Retinal pigment epithelial cell (primary cell): ENCODE measurements at regions not wholly inside any gene's neighbourhood (a gene's known extent, or its start where the extent isn't known, plus 50 kb on each side); places are given as distances from the start of the nearest gene placed in this dataset.
"Not testable (repeated sequence)": the region's sequence is repeated elsewhere in the genome, so short reads cannot be mapped to it uniquely, and the experiment has no call there.

Source experiments
- DNase-seq: peaks from one replicate; pipeline ENCODE4 v3.0.0-alpha.2; 2010; ENCODE audit warnings: low read depth
- H3K4me3 ChIP-seq: 2 replicates; pipeline ENCODE4 v1.5.1; 2011; ENCODE audit warnings: mild to moderate bottlenecking, low read length, control low read depth, moderate library complexity
- CTCF ChIP-seq: conservative IDR thresholded peaks from 2 replicates; pipeline ENCODE4 v1.5.1; 2011; ENCODE audit warnings: low read depth, low read length, control low read depth, inconsistent platforms

- DNase-seq, result no peak
- TF ChIP-seq CTCF, result no peak
- H3K4me3 ChIP-seq, result no peak overlapping the region
These were observed 201.8 kb upstream of the FN1 start for GRCh38 chr2:215637651-215638050.

GRCh38 chr2:215636816-215637215, 200.9 kb upstream of the FN1 start:
- TF ChIP-seq CTCF, result no peak
- no peak for DNase-seq
- no peak overlapping the region for H3K4me3 ChIP-seq

GRCh38 chr2:215635788-215636139, 199.9 kb upstream of the FN1 start:
- TF ChIP-seq CTCF, result peak; percentile 33
- no peak for DNase-seq
- no peak overlapping the region for H3K4me3 ChIP-seq

- no peak for TF ChIP-seq CTCF
- H3K4me3 ChIP-seq, result no peak overlapping the region
- DNase-seq, result no peak
These were observed 199.4 kb upstream of the FN1 start for GRCh38 chr2:215635071-215635787.

GRCh38 chr2:215633360-215633759, 197.5 kb upstream of the FN1 start:
- no peak for TF ChIP-seq CTCF
- no peak for DNase-seq
- no peak overlapping the region for H3K4me3 ChIP-seq

GRCh38 chr2:215631696-215632095, 195.8 kb upstream of the FN1 start:
- no peak overlapping the region for H3K4me3 ChIP-seq
- no peak for TF ChIP-seq CTCF
- no peak for DNase-seq

GRCh38 chr2:215630796-215631195, 194.9 kb upstream of the FN1 start:
- DNase-seq, H3K4me3 ChIP-seq: not testable (repeated sequence)
